GM12878 (cell line): ENCODE measurements at regions not wholly inside any gene's neighbourhood (a gene's known extent, or its start where the extent isn't known, plus 50 kb on each side); places are given as distances from the start of the nearest gene placed in this dataset.

Experiments
- ATAC-seq: fragments of 200-7000 bp; cut with Tn5 transposase; 3 replicates; pipeline ENCODE4 v1.9.1; 2020; ENCODE audit warnings: mild to moderate bottlenecking, moderate library complexity
- BruUV-seq: library from RNA; stranded (reverse); fragments of 400-500 nt; replicated peaks from 2 replicates; lab custom pipeline; 2021; lab: Mats Ljungman, UMichigan
- CTCF ChIA-PET: fragments of 300-600 bp; sonication (Branson Sonifier 250); formaldehyde crosslinking; extraction: SDS; loops from one replicate; lab custom pipeline; 2021; ENCODE audit warnings: inconsistent platforms; lab: Yijun Ruan, JAX
- POLR2A ChIA-PET: fragments of 350-600 bp; formaldehyde crosslinking; extraction: SDS; loops from one replicate; lab custom pipeline; 2021; ENCODE audit warnings: inconsistent platforms; lab: Charles Lee
- RAD21 ChIA-PET: fragments of 300-600 bp; sonication (Branson Sonifier 250); formaldehyde crosslinking; loops from one replicate; lab custom pipeline; 2023; ENCODE audit warnings: antibody characterized with exemption; ENCODE audit not compliant: unreplicated experiment; lab: Charles Lee
- SMC1A ChIA-PET: fragments of 300-600 bp; sonication (Branson Sonifier 250); formaldehyde crosslinking; loops from one replicate; lab custom pipeline; 2023; ENCODE audit not compliant: unreplicated experiment, uncharacterized antibody; lab: Charles Lee
- DNase-seq: peaks from one replicate; pipeline ENCODE4 v3.0.0-alpha.2; 2011; ENCODE audit warnings: low read depth, low spot score
- FAIRE-seq: peaks from 3 replicates; lab custom pipeline; 2011; peaks lifted over from hg19 to GRCh38; lab: Jason Lieb, UNC
- H2AFZ ChIP-seq: 2 replicates; pipeline ENCODE4 v1.6.0; 2011; ENCODE audit warnings: low read depth, low read length, control low read depth; ENCODE audit not compliant: control insufficient read depth
- H3K27ac ChIP-seq: 2 replicates; pipeline ENCODE4 v1.5.1; 2011; ENCODE audit warnings: control low read depth; ENCODE audit not compliant: control insufficient read depth, insufficient read depth
- H3K27me3 ChIP-seq, 2 experiments: replicated peaks in 1 of 2; 2 replicates each; pipeline versions ENCODE4 v1.6.0 to v1.6.1; 2011; ENCODE audit warnings: low read length in 1 of 2; ENCODE audit not compliant: control insufficient read depth in 2 of 2, insufficient read depth in 2 of 2
- H3K36me3 ChIP-seq, 2 experiments: 2 replicates each; pipeline ENCODE4 v1.5.1; 2011; ENCODE audit warnings: low read length in 1 of 2; ENCODE audit not compliant: control insufficient read depth in 2 of 2, insufficient read depth in 2 of 2
- H3K4me1 ChIP-seq: 2 replicates; pipeline ENCODE4 v1.6.1; 2011; ENCODE audit warnings: mild to moderate bottlenecking, low read length, moderate library complexity, mixed read lengths; ENCODE audit not compliant: control insufficient read depth, insufficient read depth
- H3K4me2 ChIP-seq: 2 replicates; pipeline ENCODE4 v1.6.0; 2011; ENCODE audit warnings: control low read depth; ENCODE audit not compliant: control insufficient read depth, insufficient read depth
- H3K4me3 ChIP-seq: fragments of 200-600 bp; sonication (generic); 2 replicates; pipeline ENCODE4 v1.5.1; 2016
- H3K79me2 ChIP-seq: 2 replicates; pipeline ENCODE4 v1.6.0; 2011; ENCODE audit warnings: low read length; ENCODE audit not compliant: control insufficient read depth, insufficient read depth
- H3K9ac ChIP-seq: 2 replicates; pipeline ENCODE4 v1.8.0; 2011; ENCODE audit warnings: low read length, control low read depth, mixed read lengths; ENCODE audit not compliant: control insufficient read depth, insufficient read depth
- H3K9me3 ChIP-seq: replicated peaks from 3 replicates; pipeline ENCODE4 v1.5.1; 2011; ENCODE audit warnings: mild to moderate bottlenecking, low read length; ENCODE audit not compliant: control insufficient read depth, insufficient read depth
- H4K20me1 ChIP-seq: 2 replicates; pipeline ENCODE4 v1.6.0; 2011; ENCODE audit not compliant: control insufficient read depth, insufficient read depth
- CHD1 ChIP-seq: IDR thresholded peaks from 2 replicates; pipeline ENCODE4 v1.6.1; 2012; ENCODE audit warnings: low read depth, low read length, improper control_type of control experiment
- POLR2A ChIP-seq: IDR thresholded peaks from 2 replicates; pipeline ENCODE4 v1.6.1; 2011; ENCODE audit warnings: low read depth, mild to moderate bottlenecking, low read length
- ZBTB4 ChIP-seq: fragments of 450-650 bp; formaldehyde crosslinking; IDR thresholded peaks from 2 replicates; pipeline ENCODE4 v1.4.0; 2022; ENCODE audit warnings: mild to moderate bottlenecking, moderate library complexity
- ZNF687 ChIP-seq: fragments of 450-650 bp; IDR thresholded peaks from 2 replicates; pipeline ENCODE4 v1.6.1; 2017; ENCODE audit warnings: mild to moderate bottlenecking, moderate library complexity
- WGBS: methylation state at CpG from one replicate; pipeline ENCODE4 v1.1.6; 2016; ENCODE audit warnings: low lambda C conversion rate; ENCODE audit not compliant: insufficient replicate concordance, insufficient coverage; ENCODE audit errors: missing lambda C conversion rate; 5-methylcytosine and 5-hydroxymethylcytosine counted together
- in situ Hi-C: fragments of 300-500 bp; cut with MboI; formaldehyde crosslinking; loops from 9 replicates; pipeline ENCODE4 v1.14.3; 2018; ENCODE audit warnings: mixed read lengths
- intact Hi-C: fragments of 100-400 bp; cut with micrococcal nuclease; formaldehyde crosslinking; loops from one replicate; pipeline ENCODE4 v1.14.2; 2022; ENCODE audit not compliant: unreplicated experiment

GRCh38 chr4:75213480-75213879 lies 280.6 kb downstream of the PARM1 start:
- Histone ChIP-seq H3K9me3 (no peaks in the 10 kb centered on the region), H3K4me2 (no peak overlapping the region), H3K79me2 (no peaks in the 10 kb centered on the region), H4K20me1 (no peaks in the 10 kb centered on the region), H3K4me3 (no peak overlapping the region), H3K4me1 (no peaks in the 10 kb centered on the region), H3K27me3 (peaks cover 0 to 2% of the 10 kb centered on the region in 2 experiments; a peak in 1 of 4 replicates), H3K9ac (no peak overlapping the region), H3K36me3 (no peaks in the 10 kb centered on the region), H3K27ac (no peak overlapping the region), H2AFZ (no peak overlapping the region)
- 57% methylated on average over 2 of the region's 2 CpGs for WGBS
- DNase-seq (no peak), ATAC-seq (no peak), FAIRE-seq (no peak)
- RAD21 ChIA-PET = no interaction called here
- TF ChIP-seq POLR2A (no peak), ZNF687 (no peak), CHD1 (no peak), ZBTB4 (CRISPR knock-in tag) (no peak)
- intact Hi-C loops (no loop called here), in situ Hi-C loops (no loop called here)
- SMC1A ChIA-PET = interaction anchor here (0.7 to 1.5 kb wide), 5 partner anchors 11 to 194 kb away, joined by 3 to 4 read pairs (median 3); no protein-coding TSS in a partner anchor
- CTCF ChIA-PET = interaction anchor here (1.3 kb wide), 1 partner anchor 338 kb away, joined by 3 read pairs; no protein-coding TSS in a partner anchor
- no TSS peak for BruUV-seq
- POLR2A ChIA-PET = no interaction called here
